ENCODE measurements at regions not wholly inside any gene's neighbourhood (a gene's known extent, or its start where the extent isn't known, plus 50 kb on each side); places are given as distances from the start of the nearest gene placed in this dataset.

DNA sequence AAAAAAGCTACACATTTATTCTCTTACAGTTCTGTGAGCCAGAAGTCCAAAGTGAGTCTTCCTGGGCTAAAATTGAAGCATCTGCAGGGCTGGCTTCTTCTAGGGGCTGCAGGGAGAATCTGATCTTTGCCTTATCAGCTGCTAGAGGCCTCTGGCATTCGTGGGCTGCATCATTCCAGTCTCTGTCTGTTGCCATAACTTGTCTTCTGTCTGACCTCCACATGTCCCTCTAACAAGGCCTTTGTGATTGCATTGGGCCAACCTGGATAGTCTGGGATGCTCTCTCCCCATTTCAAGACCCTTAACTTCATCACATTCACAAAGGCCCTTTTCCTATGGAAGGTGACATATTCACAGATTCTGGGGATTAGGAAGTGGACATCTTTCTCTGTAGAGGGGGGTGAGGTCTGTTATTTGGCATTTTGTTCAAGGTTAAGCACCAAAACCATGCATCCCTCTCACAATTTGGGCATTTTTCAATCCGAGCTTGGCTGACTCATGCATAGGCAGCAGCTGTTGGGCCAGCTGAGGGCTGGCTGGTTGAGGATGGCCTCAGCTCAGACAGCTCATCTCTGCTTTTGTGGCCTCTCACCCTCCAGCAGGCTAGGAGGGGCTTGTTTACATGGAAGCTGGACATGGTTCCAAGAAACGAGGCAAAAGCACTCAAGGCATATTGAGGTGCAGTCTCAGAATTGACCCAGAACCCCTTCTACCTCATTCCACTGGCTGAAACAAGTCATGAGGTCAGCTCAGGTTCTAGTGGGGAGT is 116.1 kb upstream of the NXT1 start:
- no peaks in the 10 kb centered on the region for H3K4me1 ChIP-seq (ENCODE audit: control insufficient read depth in 2 of 2, insufficient read depth in 1 of 2, low read depth in 1 of 2, low read length in 2 of 2)
- no peaks in the 10 kb centered on the region for H3K79me1 ChIP-seq (ENCODE audit: low read depth, low read length)
- H2AFZ ChIP-seq (ENCODE audit: low read length), result no peak overlapping the region
- H2BK5ac ChIP-seq (ENCODE audit: low read length), result no peak overlapping the region
- no peak overlapping the region for H2AK5ac ChIP-seq (ENCODE audit: low read depth, low read length)
- H3K9ac ChIP-seq (ENCODE audit: low read depth, low read length, poor library complexity), result no peak overlapping the region
- no peak overlapping the region for H3K14ac ChIP-seq (ENCODE audit: low read length)
- no peak overlapping the region for H2BK120ac ChIP-seq (ENCODE audit: low read depth, low read length)
- no peak for DNase-seq (ENCODE audit: low spot score)
- H3K4me3 ChIP-seq (ENCODE audit: low read length in 2 of 2), result no peak overlapping the region
- H2BK12ac ChIP-seq (ENCODE audit: low read length), result no peak overlapping the region
- H3K27me3 ChIP-seq (ENCODE audit: control insufficient read depth in 3 of 3, insufficient read depth in 3 of 3, low read depth in 1 of 3, low read length in 3 of 3), result no peaks in the 10 kb centered on the region
- H3K23ac ChIP-seq (ENCODE audit: low read depth, low read length, poor library complexity), result no peak overlapping the region
- H3K36me3 ChIP-seq (replicated peaks in 1 of 2; ENCODE audit: control insufficient read depth in 2 of 2, insufficient read depth in 2 of 2, low read length in 2 of 2), result no peaks in the 10 kb centered on the region
- H4K91ac ChIP-seq (ENCODE audit: low read depth, low read length, poor library complexity), result no peak overlapping the region
- WGBS, 2 donors (ENCODE audit: extremely low coverage in 2 of 2, insufficient read length in 2 of 2, insufficient replicate concordance in 1 of 2), result no CpG with 5 or more reads among the region's 3 CpGs
- H3K4me2 ChIP-seq (ENCODE audit: insufficient read depth, low read length, poor library complexity, severe bottlenecking), result no peak overlapping the region
- H2BK15ac ChIP-seq (ENCODE audit: low read length), result no peak overlapping the region
- H3K18ac ChIP-seq (ENCODE audit: low read length), result no peak overlapping the region
- H3K27ac ChIP-seq (replicated peaks; ENCODE audit: low read length), result no peak overlapping the region
- H3K4ac ChIP-seq (ENCODE audit: low read length), result no peak overlapping the region
- no peaks in the 10 kb centered on the region for H3K9me3 ChIP-seq (replicated peaks in 1 of 2; ENCODE audit: control insufficient read depth in 2 of 2, insufficient read depth in 1 of 2, low read depth in 1 of 2, low read length in 2 of 2)
- H4K8ac ChIP-seq (ENCODE audit: low read depth, low read length), result no peak overlapping the region

DNA sequence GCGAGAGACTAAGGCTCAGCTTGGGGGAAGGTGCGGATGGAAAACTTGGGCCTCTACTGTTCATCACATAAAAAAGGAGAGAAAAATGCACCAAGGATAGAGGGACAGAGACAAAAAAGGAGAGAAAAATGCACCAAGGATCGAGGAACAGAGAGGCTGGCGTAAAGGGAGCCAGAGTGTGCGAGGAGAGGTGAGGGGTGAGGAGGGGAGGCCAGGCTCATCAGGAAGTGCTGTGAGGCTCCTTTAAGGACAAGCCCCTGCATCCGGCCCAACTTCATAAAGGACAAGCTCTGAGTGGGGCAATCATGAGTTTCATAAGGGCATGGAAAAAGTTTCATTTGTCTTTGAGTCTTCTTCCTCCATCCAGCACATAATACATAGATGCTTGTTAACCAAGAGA is 117.2 kb upstream of the NXT1 start:
- no peaks in the 10 kb centered on the region for H3K9me3 ChIP-seq (replicated peaks in 1 of 2; ENCODE audit: control insufficient read depth in 2 of 2, insufficient read depth in 1 of 2, low read depth in 1 of 2, low read length in 2 of 2)
- no peak overlapping the region for H3K4me3 ChIP-seq (ENCODE audit: low read length in 2 of 2)

DNA sequence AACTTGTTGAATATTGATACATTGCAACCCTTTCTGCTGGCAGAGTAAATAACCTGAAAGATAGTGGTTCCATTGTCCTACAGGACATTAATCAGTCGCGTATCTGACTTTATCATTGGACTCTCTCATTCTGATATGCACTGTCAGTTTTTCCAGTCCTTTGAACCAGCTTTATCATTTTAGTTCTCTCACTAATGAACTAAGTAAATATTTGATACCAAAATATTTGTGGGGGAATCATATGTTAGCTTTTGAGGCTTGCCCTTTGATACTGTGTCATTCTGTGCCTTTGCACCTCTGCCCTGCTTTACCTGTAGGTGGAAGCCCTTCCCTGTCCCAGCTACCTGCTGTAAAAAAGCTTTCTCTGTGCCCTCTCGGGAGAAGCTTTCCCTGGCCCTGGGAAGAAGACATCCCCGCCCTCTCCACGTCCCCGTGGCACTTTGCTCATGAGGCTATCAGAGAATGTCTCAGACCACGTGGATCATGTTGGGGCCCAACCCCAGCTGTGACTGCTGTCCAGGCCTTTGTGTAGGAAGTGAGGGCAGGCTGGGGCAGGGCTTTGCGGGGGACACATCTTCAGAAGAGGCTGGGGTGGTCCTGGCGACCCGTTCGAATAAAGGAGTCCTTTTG is 117.8 kb upstream of the NXT1 start:
- Histone ChIP-seq H2BK15ac (ENCODE audit: low read length) (no peak overlapping the region), H3K23ac (ENCODE audit: low read depth, low read length, poor library complexity) (no peak overlapping the region), H2BK5ac (ENCODE audit: low read length) (no peak overlapping the region), H3K27me3 (ENCODE audit: control insufficient read depth in 3 of 3, insufficient read depth in 3 of 3, low read depth in 1 of 3, low read length in 3 of 3) (no peaks in the 10 kb centered on the region), H3K36me3 (replicated peaks in 1 of 2; ENCODE audit: control insufficient read depth in 2 of 2, insufficient read depth in 2 of 2, low read length in 2 of 2) (no peaks in the 10 kb centered on the region), H3K4me1 (ENCODE audit: control insufficient read depth in 2 of 2, insufficient read depth in 1 of 2, low read depth in 1 of 2, low read length in 2 of 2) (no peaks in the 10 kb centered on the region), H3K14ac (ENCODE audit: low read length) (peak overlapping the region; percentile 42), H4K91ac (ENCODE audit: low read depth, low read length, poor library complexity) (no peak overlapping the region), H3K18ac (ENCODE audit: low read length) (no peak overlapping the region), H3K9ac (ENCODE audit: low read depth, low read length, poor library complexity) (no peak overlapping the region), H3K9me3 (replicated peaks in 1 of 2; ENCODE audit: control insufficient read depth in 2 of 2, insufficient read depth in 1 of 2, low read depth in 1 of 2, low read length in 2 of 2) (no peaks in the 10 kb centered on the region), H3K4me3 (ENCODE audit: low read length in 2 of 2) (no peak overlapping the region), H3K79me1 (ENCODE audit: low read depth, low read length) (no peaks in the 10 kb centered on the region), H2BK12ac (ENCODE audit: low read length) (no peak overlapping the region), H3K4me2 (ENCODE audit: insufficient read depth, low read length, poor library complexity, severe bottlenecking) (no peak overlapping the region), H2AK5ac (ENCODE audit: low read depth, low read length) (no peak overlapping the region), H4K8ac (ENCODE audit: low read depth, low read length) (no peak overlapping the region), H3K27ac (replicated peaks; ENCODE audit: low read length) (no peak overlapping the region), H2BK120ac (ENCODE audit: low read depth, low read length) (no peak overlapping the region), H3K4ac (ENCODE audit: low read length) (no peak overlapping the region), H2AFZ (ENCODE audit: low read length) (no peak overlapping the region)
- DNase-seq (ENCODE audit: low spot score), result no peak
- WGBS, 2 donors (ENCODE audit: extremely low coverage in 2 of 2, insufficient read length in 2 of 2, insufficient replicate concordance in 1 of 2), result no CpG with 5 or more reads among the region's 11 CpGs

More for the DNA sequence above, 117.2 kb upstream of the NXT1 start:
- H3K18ac ChIP-seq (ENCODE audit: low read length), result no peak overlapping the region
- no peak overlapping the region for H3K27ac ChIP-seq (replicated peaks; ENCODE audit: low read length)
- no peak for DNase-seq (ENCODE audit: low spot score)
- no peaks in the 10 kb centered on the region for H3K4me1 ChIP-seq (ENCODE audit: control insufficient read depth in 2 of 2, insufficient read depth in 1 of 2, low read depth in 1 of 2, low read length in 2 of 2)
- H3K27me3 ChIP-seq (ENCODE audit: control insufficient read depth in 3 of 3, insufficient read depth in 3 of 3, low read depth in 1 of 3, low read length in 3 of 3), result no peaks in the 10 kb centered on the region
- no peak overlapping the region for H4K8ac ChIP-seq (ENCODE audit: low read depth, low read length)
- H2BK5ac ChIP-seq (ENCODE audit: low read length), result no peak overlapping the region
- H2BK12ac ChIP-seq (ENCODE audit: low read length), result no peak overlapping the region
- no peak overlapping the region for H2BK120ac ChIP-seq (ENCODE audit: low read depth, low read length)
- H2AFZ ChIP-seq (ENCODE audit: low read length), result no peak overlapping the region
- H3K23ac ChIP-seq (ENCODE audit: low read depth, low read length, poor library complexity), result no peak overlapping the region
- H3K4me2 ChIP-seq (ENCODE audit: insufficient read depth, low read length, poor library complexity, severe bottlenecking), result no peak overlapping the region
- no CpG with 5 or more reads among the region's 6 CpGs for WGBS, 2 donors (ENCODE audit: extremely low coverage in 2 of 2, insufficient read length in 2 of 2, insufficient replicate concordance in 1 of 2)
- no peak overlapping the region for H4K91ac ChIP-seq (ENCODE audit: low read depth, low read length, poor library complexity)
- H3K79me1 ChIP-seq (ENCODE audit: low read depth, low read length), result no peaks in the 10 kb centered on the region
- no peaks in the 10 kb centered on the region for H3K36me3 ChIP-seq (replicated peaks in 1 of 2; ENCODE audit: control insufficient read depth in 2 of 2, insufficient read depth in 2 of 2, low read length in 2 of 2)
- H3K14ac ChIP-seq (ENCODE audit: low read length), result no peak overlapping the region
- no peak overlapping the region for H2AK5ac ChIP-seq (ENCODE audit: low read depth, low read length)
- H3K9ac ChIP-seq (ENCODE audit: low read depth, low read length, poor library complexity), result no peak overlapping the region
- no peak overlapping the region for H2BK15ac ChIP-seq (ENCODE audit: low read length)
- no peak overlapping the region for H3K4ac ChIP-seq (ENCODE audit: low read length)

DNA sequence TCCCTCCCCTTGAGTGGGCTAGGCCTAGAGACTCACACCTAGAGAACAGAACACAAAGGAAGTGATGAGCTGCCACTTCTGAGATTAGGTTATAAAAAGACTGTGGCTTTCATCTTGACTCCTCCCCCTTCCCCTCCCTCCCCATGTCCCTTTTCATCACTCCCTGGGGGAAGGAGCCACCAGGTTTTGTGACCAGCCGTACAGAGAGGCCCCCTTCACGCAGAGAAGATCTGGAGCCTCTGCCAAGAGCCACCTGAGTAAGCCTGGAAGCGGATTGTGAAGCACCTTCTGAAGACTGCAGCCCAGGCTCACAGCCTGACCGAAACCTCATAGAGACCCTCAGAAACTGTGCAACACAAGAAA is 118.4 kb upstream of the NXT1 start:
- no peak overlapping the region for H3K23ac ChIP-seq (ENCODE audit: low read depth, low read length, poor library complexity)
- no peak overlapping the region for H4K8ac ChIP-seq (ENCODE audit: low read depth, low read length)
- no peak overlapping the region for H3K4me2 ChIP-seq (ENCODE audit: insufficient read depth, low read length, poor library complexity, severe bottlenecking)
- DNase-seq (ENCODE audit: low spot score), result no peak
- H2BK5ac ChIP-seq (ENCODE audit: low read length), result no peak overlapping the region
- no peaks in the 10 kb centered on the region for H3K4me1 ChIP-seq (ENCODE audit: control insufficient read depth in 2 of 2, insufficient read depth in 1 of 2, low read depth in 1 of 2, low read length in 2 of 2)
- no peak overlapping the region for H4K91ac ChIP-seq (ENCODE audit: low read depth, low read length, poor library complexity)
- no peak overlapping the region for H2BK120ac ChIP-seq (ENCODE audit: low read depth, low read length)
- H3K9ac ChIP-seq (ENCODE audit: low read depth, low read length, poor library complexity), result no peak overlapping the region
- no peak overlapping the region for H3K14ac ChIP-seq (ENCODE audit: low read length)
- no peak overlapping the region for H2AK5ac ChIP-seq (ENCODE audit: low read depth, low read length)
- no peak overlapping the region for H2BK12ac ChIP-seq (ENCODE audit: low read length)
- no peaks in the 10 kb centered on the region for H3K79me1 ChIP-seq (ENCODE audit: low read depth, low read length)
- no peaks in the 10 kb centered on the region for H3K9me3 ChIP-seq (replicated peaks in 1 of 2; ENCODE audit: control insufficient read depth in 2 of 2, insufficient read depth in 1 of 2, low read depth in 1 of 2, low read length in 2 of 2)
- H2AFZ ChIP-seq (ENCODE audit: low read length), result no peak overlapping the region
- WGBS, 2 donors (ENCODE audit: extremely low coverage in 2 of 2, insufficient read length in 2 of 2, insufficient replicate concordance in 1 of 2), result no CpG with 5 or more reads among the region's 4 CpGs
- no peak overlapping the region for H3K18ac ChIP-seq (ENCODE audit: low read length)
- no peaks in the 10 kb centered on the region for H3K36me3 ChIP-seq (replicated peaks in 1 of 2; ENCODE audit: control insufficient read depth in 2 of 2, insufficient read depth in 2 of 2, low read length in 2 of 2)
- no peak overlapping the region for H3K27ac ChIP-seq (replicated peaks; ENCODE audit: low read length)
- H2BK15ac ChIP-seq (ENCODE audit: low read length), result no peak overlapping the region
- H3K4me3 ChIP-seq (ENCODE audit: low read length in 2 of 2), result no peak overlapping the region
- no peak overlapping the region for H3K4ac ChIP-seq (ENCODE audit: low read length)
- H3K27me3 ChIP-seq (ENCODE audit: control insufficient read depth in 3 of 3, insufficient read depth in 3 of 3, low read depth in 1 of 3, low read length in 3 of 3), result no peaks in the 10 kb centered on the region

Data from neuronal stem cell (in vitro differentiated cells).